ENCODE measurements at regions not wholly inside any gene's neighbourhood (a gene's known extent, or its start where the extent isn't known, plus 50 kb on each side); places are given as distances from the start of the nearest gene placed in this dataset.

DNA sequence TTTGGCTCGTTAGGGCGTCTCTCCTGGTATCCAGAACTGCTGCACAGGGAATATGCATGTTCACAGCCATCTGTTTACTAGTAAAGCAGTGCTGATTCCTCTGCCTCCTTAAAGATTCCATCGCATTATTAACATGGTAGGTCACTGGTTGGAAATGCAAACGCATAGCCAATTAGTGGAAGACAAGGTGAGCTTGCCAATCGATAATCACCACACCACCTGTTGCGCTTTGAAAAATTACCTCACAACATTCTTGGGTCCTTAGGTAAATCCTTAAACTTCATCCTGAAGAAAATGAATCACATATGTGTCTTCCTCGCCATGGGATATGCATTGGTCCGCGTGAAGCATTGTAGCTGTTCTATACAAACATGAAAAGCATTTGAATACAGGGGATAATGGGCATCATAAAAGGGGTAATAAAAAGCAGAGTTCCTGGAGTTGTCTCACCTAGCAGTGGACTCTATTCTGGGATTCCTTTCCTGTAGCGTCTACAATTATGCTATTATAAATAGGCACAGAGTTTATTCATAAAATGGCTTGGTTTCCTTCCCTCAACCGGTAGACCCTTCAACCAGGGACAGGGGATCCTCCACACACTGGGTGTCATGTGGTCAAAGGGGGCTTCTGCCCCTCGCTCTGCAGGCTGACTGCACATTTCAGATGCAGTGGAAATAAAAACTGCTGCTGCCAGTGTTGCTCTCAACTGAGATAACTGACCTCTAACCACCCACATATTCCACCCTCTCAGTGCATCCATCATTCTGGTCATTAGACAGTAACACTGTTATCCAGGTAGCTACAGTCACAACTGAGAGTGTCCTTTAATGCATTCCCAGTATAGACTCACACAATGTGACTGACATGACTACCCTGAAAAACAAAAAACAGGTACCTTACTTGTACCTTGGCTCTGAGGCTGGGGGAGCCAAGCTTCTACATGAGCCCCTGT, 389.2 kb upstream of the NFE2L3 start:
- TF ChIP-seq POLR2A (IDR thresholded peaks at IDR 0.05; ENCODE audit: low read length) (no peak), GATA1 (IDR thresholded peaks at IDR 0.05; ENCODE audit: low read depth, low read length) (no peak)

Measured in erythroblast (primary cell).